Transverse colon (tissue), 3 donors: ENCODE measurements at regions not wholly inside any gene's neighbourhood (a gene's known extent, or its start where the extent isn't known, plus 50 kb on each side); places are given as distances from the start of the nearest gene placed in this dataset.

Experiments used
- EP300 ChIP-seq: sonication (generic); formaldehyde crosslinking; IDR thresholded peaks from one replicate; pipeline ENCODE4 v1.6.1; 2017; ENCODE audit warnings: antibody characterized with exemption, low read depth
- POLR2A ChIP-seq: fragments of 450-650 bp; IDR thresholded peaks from one replicate; pipeline ENCODE4 v1.6.1; 2016; ENCODE audit warnings: antibody characterized with exemption, mild to moderate bottlenecking, moderate library complexity
- TF ChIP-seq, protein P1 (sequence below), 5 experiments: fragments of 200-600 bp in 3 of 5; fragments of 450-650 bp in 2 of 5; sonication (generic) in 3 of 5; IDR thresholded peaks; 1 replicate in 2 of 5; 2 replicates in 3 of 5; pipeline ENCODE4 v1.5.1; 2016 to 2017; ENCODE audit warnings: antibody characterized with exemption in 5 of 5, inconsistent platforms in 3 of 5, mild to moderate bottlenecking in 2 of 5, moderate library complexity in 1 of 5

DNA sequence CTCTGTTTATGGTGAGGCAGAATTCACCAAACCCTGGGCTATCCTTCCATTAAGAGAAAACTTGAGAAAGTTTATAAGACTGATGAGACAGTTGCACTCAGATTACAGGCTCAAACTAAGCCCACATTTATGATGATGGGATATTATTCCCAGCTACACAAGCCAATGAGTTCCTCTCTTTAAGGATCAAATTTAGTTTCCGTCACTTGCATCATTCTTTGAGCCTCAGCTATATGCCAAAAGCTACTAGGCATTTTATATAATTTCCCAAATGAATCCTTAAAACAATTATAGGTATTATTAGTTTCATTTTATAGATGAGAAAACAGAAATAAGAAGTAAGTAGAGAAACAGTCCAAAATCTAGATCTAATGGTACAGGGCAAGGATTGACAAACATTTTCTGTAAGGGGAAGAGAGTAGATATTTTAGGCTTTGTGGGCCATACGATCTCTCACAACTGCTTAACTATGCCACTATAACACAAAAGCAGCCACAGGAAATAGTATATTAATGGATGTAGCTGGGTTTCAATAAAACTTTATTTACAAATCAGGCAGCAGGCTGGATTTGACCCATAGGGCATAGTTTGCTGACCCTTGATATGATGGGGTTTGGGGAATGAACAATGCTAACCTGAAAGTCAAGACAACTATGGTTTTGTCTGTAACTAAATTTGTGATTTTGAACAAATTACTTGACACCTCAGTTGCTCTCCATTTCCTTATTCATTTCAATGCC lies 91.8 kb upstream of the PLXNC1 start:
- TF ChIP-seq, protein P1, sequence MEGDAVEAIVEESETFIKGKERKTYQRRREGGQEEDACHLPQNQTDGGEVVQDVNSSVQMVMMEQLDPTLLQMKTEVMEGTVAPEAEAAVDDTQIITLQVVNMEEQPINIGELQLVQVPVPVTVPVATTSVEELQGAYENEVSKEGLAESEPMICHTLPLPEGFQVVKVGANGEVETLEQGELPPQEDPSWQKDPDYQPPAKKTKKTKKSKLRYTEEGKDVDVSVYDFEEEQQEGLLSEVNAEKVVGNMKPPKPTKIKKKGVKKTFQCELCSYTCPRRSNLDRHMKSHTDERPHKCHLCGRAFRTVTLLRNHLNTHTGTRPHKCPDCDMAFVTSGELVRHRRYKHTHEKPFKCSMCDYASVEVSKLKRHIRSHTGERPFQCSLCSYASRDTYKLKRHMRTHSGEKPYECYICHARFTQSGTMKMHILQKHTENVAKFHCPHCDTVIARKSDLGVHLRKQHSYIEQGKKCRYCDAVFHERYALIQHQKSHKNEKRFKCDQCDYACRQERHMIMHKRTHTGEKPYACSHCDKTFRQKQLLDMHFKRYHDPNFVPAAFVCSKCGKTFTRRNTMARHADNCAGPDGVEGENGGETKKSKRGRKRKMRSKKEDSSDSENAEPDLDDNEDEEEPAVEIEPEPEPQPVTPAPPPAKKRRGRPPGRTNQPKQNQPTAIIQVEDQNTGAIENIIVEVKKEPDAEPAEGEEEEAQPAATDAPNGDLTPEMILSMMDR (IDR thresholded peaks at IDR 0.05), result no peak
- no peak for TF ChIP-seq POLR2A
- TF ChIP-seq EP300, result no peak
